Ishikawa (cell line): ENCODE measurements at regions not wholly inside any gene's neighbourhood (a gene's known extent, or its start where the extent isn't known, plus 50 kb on each side); places are given as distances from the start of the nearest gene placed in this dataset.

ENCODE experiments used
- CEBPB ChIP-seq: IDR thresholded peaks from 2 replicates; pipeline ENCODE4 v1.6.1; 2012
- CREB1 ChIP-seq: IDR thresholded peaks from 2 replicates; pipeline ENCODE4 v1.6.1; 2012; ENCODE audit warnings: low read depth
- EGR1 ChIP-seq: IDR thresholded peaks from 2 replicates; pipeline ENCODE4 v1.6.1; 2012
- EP300 ChIP-seq: IDR thresholded peaks from 2 replicates; pipeline ENCODE4 v1.6.1; 2012; ENCODE audit warnings: borderline replicate concordance
- FOXM1 ChIP-seq: IDR thresholded peaks from 2 replicates; pipeline ENCODE4 v1.6.1; 2012; ENCODE audit warnings: low read depth, borderline replicate concordance
- MAX ChIP-seq: IDR thresholded peaks from 2 replicates; pipeline ENCODE4 v1.6.1; 2012
- NFIC ChIP-seq: IDR thresholded peaks from 2 replicates; pipeline ENCODE4 v1.6.1; 2012
- RAD21 ChIP-seq: IDR thresholded peaks from 2 replicates; pipeline ENCODE4 v1.6.1; 2012; ENCODE audit warnings: low read depth
- REST ChIP-seq: IDR thresholded peaks from 2 replicates; pipeline ENCODE4 v1.6.1; 2012; ENCODE audit warnings: low read depth, mild to moderate bottlenecking
- TAF1 ChIP-seq: IDR thresholded peaks from 2 replicates; pipeline ENCODE4 v1.6.1; 2012; ENCODE audit warnings: low read depth, mild to moderate bottlenecking
- TCF12 ChIP-seq: IDR thresholded peaks from 2 replicates; pipeline ENCODE4 v1.6.1; 2012; ENCODE audit warnings: low read depth
- TEAD4 ChIP-seq: IDR thresholded peaks from 2 replicates; pipeline ENCODE4 v1.6.1; 2012
- USF1 ChIP-seq: IDR thresholded peaks from 2 replicates; pipeline ENCODE4 v1.6.1; 2012
- YY1 ChIP-seq: IDR thresholded peaks from 2 replicates; pipeline ENCODE4 v1.6.1; 2012; ENCODE audit warnings: low read depth
- ZBTB7A ChIP-seq: IDR thresholded peaks from 2 replicates; pipeline ENCODE4 v1.6.1; 2012; ENCODE audit warnings: low read depth

GRCh38 chr1:200302192-200302920 is 107.5 kb downstream of the ZNF281 start:
- no peak for TF ChIP-seq CEBPB
- no peak for TF ChIP-seq MAX
- no peak for TF ChIP-seq RAD21
- TF ChIP-seq TEAD4, result no peak
- TF ChIP-seq YY1, result no peak
- TF ChIP-seq EP300, result no peak
- TF ChIP-seq EGR1, result no peak
- no peak for TF ChIP-seq CREB1
- TF ChIP-seq ZBTB7A, result no peak
- no peak for TF ChIP-seq REST
- no peak for TF ChIP-seq TCF12
- no peak for TF ChIP-seq FOXM1
- no peak for TF ChIP-seq NFIC
- no peak for TF ChIP-seq TAF1
- TF ChIP-seq USF1, result no peak

- TF ChIP-seq EP300, result no peak
- no peak for TF ChIP-seq CREB1
- no peak for TF ChIP-seq TEAD4
- no peak for TF ChIP-seq FOXM1
- no peak for TF ChIP-seq CEBPB
- no peak for TF ChIP-seq RAD21
- no peak for TF ChIP-seq EGR1
- no peak for TF ChIP-seq YY1
- no peak for TF ChIP-seq ZBTB7A
- no peak for TF ChIP-seq REST
- no peak for TF ChIP-seq NFIC
- TF ChIP-seq MAX, result no peak
- no peak for TF ChIP-seq TAF1
Observed at GRCh38 chr1:200301152-200301551, 108.7 kb downstream of the ZNF281 start.

GRCh38 chr1:200299571-200299970 is 110.3 kb downstream of the ZNF281 start:
- TF ChIP-seq CREB1 (no peak), CEBPB (no peak), USF1 (no peak), TCF12 (no peak), ZBTB7A (no peak), RAD21 (no peak), EP300 (no peak), MAX (no peak), TAF1 (no peak), EGR1 (no peak), TEAD4 (no peak), FOXM1 (no peak)

- no peak for TF ChIP-seq NFIC
- TF ChIP-seq EP300, result no peak
Observed at GRCh38 chr1:200298242-200298641, 111.6 kb downstream of the ZNF281 start.

GRCh38 chr1:200296091-200296661 is 113.7 kb downstream of the ZNF281 start:
- TF ChIP-seq FOXM1, result no peak
- no peak for TF ChIP-seq EP300
- no peak for TF ChIP-seq CREB1
- no peak for TF ChIP-seq MAX
- TF ChIP-seq USF1, result no peak
- no peak for TF ChIP-seq NFIC
- TF ChIP-seq CEBPB, result no peak
